ENCODE measurements at regions not wholly inside any gene's neighbourhood (a gene's known extent, or its start where the extent isn't known, plus 50 kb on each side); places are given as distances from the start of the nearest gene placed in this dataset.

DNA sequence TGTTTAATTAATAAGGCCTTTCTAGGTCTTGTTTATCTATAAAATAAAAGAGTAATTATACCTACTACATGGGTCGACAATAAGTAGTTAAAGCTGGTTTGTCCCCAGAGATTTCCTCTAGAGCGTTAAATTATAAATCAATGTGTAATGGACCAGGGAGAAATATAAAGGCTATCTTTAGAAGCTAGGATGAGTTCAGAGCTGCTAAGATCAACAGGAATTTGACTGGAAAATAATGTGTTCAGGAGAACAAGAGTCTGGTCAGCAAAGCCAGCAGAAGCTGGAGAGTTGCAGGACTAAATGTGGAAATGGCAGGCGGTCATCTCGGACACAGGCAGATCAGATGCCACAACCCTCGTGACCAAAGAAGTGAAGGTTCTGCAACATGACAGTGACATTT lies 428.8 kb downstream of the EPM2A start:
- no peak for DNase-seq

GRCh38 chr6:145309842-145310535 lies 425.3 kb downstream of the EPM2A start:
- DNase-seq = no peak

DNA sequence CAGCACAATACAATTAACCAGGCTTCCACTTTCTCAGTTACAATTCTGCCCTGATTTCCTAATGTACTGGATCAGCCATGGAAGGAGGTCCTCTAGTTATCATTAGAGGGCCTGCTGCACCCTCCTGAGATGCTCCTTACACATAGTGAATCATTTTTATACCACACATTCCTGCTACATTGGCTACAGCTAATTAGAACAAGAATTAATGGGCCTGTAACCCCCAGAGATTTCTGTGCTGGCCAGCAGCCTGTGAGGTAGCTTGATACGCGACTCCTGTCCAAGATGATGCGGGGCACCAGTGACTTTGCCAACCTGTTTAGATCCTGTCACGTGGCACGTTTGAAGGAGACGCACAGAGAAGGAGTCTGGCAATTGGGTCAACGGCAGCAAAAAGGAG lies 422.8 kb downstream of the EPM2A start:
- DNase-seq = no peak

DNA sequence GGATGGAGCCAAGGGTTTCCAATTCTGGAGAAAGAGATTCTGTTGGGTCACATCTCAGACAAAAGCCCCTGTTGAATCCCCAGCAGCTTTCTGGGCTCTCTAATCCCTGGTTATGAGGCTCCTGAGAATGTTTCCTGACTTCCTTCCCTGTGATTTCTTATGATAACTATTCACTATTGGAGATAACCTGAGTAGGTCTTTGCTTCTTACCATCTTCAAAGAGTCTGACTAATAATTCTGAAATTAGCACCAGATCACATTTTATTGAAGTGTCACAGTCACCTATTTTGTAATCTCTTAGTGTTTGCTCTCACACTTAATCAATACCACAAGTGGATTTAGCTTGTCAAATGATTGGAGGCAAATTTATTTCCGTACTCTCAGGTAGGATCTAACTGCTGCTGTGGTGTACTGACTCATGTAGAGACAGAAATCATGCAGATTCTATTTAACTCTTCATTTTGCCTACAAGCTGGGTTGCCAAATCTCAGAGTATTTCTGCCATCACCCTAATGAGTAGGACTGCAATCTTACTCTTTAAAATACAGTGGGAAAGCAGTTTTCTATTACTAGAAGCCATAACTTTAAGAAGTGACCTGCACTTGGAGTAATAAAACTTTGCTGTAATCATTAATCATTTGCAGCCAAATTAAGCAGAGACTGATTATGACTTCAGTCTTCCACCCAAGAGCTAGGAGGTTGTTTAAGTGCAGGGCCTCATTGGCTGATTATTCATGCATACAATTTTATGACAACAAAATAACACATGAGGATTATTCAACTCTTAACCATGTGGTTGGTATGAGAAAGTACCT lies 422.1 kb downstream of the EPM2A start:
- no peak for DNase-seq

DNA sequence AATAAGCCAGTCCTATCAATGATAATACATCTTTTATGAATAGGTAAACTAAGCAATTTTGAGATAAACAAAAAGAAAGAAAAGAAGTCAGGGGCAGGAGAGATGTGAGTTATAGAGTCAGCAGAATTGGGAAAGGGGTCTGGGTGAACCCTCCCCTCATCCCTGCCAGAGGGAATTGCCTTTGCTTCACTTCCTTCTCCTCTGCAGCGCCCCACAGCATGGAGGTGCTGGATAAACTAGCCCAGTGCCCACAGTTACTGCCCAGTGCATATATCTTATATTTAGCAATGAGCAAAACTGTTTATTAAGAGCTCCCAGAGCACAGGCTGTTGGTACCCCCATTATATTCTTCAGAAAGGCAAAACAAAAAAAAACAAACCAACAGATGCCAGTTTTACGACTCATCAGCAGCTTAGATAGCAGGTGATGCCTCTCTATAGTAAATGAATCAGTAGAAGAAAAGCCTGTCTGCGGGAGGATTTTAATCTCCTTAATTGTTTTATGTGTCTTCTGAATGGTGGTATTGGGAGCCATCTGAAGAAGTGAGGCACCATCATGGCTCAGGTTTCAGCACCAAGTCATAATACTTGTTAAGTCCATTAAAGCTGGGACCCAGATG lies 419.2 kb downstream of the EPM2A start:
- peak; percentile 57 to 75 for DNase-seq

DNA sequence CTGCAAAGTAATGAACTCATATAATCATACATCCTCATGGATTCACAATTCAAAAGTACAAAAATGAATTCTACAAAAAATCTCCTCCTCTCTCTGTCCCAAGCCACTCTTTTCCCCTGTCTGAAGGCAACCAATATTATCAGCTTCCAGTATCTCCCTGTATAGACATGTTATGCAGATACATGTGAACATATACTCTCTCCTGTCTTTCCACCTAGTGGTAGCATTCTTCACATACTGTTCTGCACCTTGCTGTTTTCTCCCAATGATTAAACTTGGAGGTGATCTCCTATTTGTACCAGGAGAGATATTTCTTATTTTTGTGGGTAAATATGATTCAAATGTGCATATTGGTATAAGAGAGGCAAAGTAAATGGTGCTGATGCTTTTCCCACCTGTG lies 416.4 kb downstream of the EPM2A start:
- no peak for DNase-seq

GRCh38 chr6:145319605-145320004 lies 415.7 kb downstream of the EPM2A start:
- DNase-seq = no peak

DNA sequence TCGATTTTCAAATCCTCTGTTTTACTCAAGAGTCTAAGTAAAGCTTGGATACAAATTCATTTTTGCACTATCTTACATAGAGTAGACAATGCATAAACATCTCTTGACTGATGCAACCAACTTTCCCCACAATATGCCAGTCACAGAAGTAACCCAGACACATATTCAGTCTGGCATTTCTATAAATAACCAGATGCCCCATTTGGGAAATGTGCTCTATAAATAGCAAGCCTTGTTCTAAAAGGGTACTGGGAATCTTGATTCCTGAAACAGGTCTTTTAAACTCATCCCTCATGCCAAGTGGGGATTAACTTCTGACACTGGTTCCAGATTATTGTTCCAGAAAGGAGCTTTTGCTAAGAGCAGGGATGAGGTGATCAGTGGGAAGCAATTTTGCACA lies 411.7 kb downstream of the EPM2A start:
- peak in 1 of 2 experiments; percentile 51 for DNase-seq

DNA sequence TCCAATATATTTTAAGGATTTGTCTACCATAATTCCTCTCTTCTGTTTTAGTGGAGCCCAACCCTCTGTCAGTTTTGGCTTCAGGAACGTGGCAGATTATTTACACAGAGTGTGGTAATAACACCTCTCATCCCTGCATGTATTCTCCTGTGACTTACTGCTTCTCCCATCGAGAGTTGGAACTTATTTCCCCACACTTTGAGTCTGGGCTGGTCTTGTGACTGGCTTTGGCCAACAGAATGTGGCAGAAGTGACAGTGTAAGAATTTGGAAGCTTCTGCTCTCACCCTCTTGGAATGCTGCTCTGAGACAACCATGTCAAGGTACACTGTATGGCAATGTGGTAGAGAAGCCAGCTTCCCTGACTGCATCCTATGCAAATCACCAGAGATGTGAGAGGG lies 407.7 kb downstream of the EPM2A start:
- DNase-seq = no peak

GRCh38 chr6:145329257-145329656 lies 406.1 kb downstream of the EPM2A start:
- DNase-seq = no peak

- DNase-seq = no peak
Measured at GRCh38 chr6:145331066-145331465, 404.3 kb downstream of the EPM2A start.

DNA sequence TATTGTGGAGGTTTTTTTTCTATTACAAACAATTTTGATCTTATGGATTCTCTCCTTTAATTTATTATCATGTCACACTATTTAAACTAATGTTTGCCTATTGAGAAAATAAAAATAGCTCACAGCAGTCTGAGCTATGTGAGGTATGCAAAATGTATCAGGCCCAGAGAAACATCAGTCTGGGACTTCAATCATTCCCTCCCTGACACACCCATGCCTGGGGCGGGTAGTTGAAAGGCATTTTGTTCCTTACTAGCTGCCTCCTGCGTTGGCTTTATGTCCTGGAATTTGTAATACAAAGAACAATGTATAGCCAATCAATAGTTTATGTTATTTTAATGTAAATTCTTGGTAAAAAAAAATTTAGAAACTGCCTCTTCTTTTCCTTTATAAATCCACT lies 403.3 kb downstream of the EPM2A start:
- DNase-seq = no peak

- DNase-seq = no peak
Measured at GRCh38 chr6:145336119-145336518, 399.2 kb downstream of the EPM2A start.

DNA sequence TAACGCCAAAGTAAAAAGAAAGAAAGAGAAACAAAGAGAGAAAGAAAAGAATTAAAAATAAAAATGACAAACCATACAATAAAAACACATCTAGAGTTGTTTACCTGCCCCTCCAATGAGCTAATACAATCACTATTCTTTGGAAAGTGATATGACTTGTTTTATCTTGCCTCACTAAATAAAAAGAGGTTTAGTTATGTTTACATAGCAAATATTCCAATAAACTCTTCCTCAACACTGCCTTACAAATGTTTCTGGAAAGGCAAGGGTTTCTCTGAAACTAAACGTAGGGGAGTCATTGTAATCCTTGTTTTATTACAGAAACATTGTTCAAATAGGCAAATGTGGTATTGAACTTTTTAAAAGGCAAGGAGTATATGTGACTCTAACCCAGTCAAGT lies 396.2 kb downstream of the EPM2A start:
- DNase-seq = no peak

DNA sequence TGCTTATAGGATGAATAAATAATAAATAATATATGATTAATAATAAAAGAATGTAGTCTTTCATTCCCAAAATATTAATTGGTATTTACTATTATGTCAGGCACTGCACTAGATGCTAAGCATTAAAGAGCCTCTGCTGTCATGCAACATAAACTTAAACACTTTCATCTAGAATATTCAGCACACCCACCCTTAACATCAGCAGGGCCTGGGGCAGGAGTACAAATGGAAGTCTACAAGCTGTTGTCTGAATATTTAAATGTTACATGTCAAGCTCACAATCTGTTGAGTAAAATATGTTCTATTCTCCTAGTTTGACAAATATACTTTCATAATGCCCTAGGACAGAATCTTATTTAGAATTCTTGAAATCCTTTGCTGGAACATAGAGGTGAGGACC lies 395.1 kb downstream of the EPM2A start:
- no peak for DNase-seq

- DNase-seq = no peak
Measured at GRCh38 chr6:145345094-145345493, 390.2 kb downstream of the EPM2A start.

GRCh38 chr6:145347216-145347615 lies 388.1 kb downstream of the EPM2A start:
- no peak for DNase-seq

DNA sequence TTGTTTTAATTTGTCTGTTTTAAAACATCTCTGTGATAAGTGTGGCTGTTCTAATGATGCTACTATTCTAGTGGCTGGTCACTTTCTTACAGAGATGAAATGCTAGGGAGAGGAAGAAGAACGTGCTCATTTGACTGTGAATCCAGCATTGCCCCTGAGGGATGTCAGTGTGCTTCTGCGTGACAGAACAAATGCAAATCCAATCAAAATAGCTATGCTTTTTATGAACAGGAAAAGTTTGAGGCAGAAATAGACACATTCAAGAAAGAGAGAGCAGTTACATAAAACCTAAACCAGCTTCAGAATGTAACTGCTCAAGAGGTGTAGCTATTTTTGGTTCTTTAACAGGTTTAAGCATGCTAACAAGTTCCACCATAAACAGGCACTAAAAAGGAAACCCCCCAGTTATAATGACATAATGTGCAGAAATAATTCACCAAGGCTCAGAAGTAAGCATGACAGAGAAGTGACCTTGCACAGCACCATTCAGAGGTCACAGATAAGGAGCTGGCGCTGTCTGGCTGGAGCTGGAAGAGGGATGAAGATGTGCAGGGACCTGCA lies 385.3 kb downstream of the EPM2A start:
- no peak for DNase-seq

GRCh38 chr6:145350928-145351327 lies 384.4 kb downstream of the EPM2A start:
- DNase-seq = no peak

- DNase-seq = peak; percentile 5 to 50
Measured at GRCh38 chr6:145352382-145353080, 382.8 kb downstream of the EPM2A start.

DNA sequence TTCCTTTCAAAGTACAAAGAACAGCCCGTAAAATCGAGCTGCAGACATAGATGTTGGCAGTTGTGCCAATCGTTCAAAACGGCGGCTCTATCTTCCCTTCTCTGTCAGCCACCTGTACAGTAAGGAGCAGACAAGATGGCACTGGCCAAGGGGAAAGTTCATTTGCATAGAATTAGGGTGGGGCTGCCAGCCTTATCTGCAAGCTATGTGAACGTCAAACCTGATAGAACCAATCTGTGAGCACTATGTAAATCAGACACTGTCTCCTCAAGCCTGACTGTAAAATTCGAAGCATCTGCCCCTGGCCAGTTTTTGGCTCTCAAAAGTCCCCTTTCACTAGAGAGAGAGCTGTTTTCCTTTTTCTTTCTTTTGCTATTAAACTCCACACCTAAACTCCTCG lies 374.5 kb downstream of the EPM2A start:
- peak in 1 of 2 experiments; percentile 54 for DNase-seq

GRCh38 chr6:145367149-145367548 lies 368.2 kb downstream of the EPM2A start:
- DNase-seq = no peak

DNA sequence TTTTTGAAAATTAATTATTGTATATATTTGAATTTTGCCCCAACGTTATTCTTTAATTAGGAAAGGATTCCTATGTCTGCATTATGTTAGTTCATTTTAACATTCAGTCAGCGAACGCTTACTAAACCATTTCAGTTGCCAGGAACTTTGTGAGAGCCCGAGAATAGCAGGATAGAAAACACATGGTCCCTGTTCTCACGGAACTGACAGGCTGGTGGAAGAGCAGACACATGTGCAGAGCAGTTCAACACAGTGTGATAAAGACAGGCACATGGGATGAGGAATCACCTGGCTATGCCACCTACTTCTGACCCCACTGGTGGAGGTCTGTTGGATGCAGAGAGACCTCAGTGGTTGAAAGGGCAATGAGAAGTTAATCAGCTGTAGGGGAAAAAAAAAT lies 367.2 kb downstream of the EPM2A start:
- no peak for DNase-seq
